Inflammatory macrophage treated with lipopolysaccharide for 4 hours (primary cell): ENCODE measurements at regions not wholly inside any gene's neighbourhood (a gene's known extent, or its start where the extent isn't known, plus 50 kb on each side); places are given as distances from the start of the nearest gene placed in this dataset.
"Not testable (repeated sequence)": the region's sequence is repeated elsewhere in the genome, so short reads cannot be mapped to it uniquely, and the experiment has no call there.

ENCODE experiments used
- DNase-seq: peaks from one replicate; pipeline ENCODE4 v3.0.0-alpha.2; 2020

DNA sequence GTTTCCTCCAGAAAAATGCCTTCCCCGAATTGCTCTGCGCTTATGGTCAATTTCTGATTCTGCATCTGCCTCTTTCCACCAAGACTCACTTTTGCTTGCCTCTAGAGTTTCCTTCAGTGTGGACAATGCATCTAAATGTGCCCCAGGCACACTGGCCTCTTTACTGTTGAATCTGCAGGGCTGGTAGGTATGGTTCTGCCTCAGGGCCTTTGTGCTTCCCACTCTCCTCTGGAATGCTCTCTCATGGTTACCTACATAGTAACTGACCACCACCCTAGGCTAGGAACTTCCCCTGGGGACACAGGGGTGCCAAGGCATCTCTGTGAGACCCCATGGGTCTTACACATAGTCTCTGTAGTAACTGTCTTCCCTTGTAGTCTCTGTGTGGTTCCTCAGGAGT is 1258.6 kb downstream of the CDH12 start:
- DNase-seq = no peak

DNA sequence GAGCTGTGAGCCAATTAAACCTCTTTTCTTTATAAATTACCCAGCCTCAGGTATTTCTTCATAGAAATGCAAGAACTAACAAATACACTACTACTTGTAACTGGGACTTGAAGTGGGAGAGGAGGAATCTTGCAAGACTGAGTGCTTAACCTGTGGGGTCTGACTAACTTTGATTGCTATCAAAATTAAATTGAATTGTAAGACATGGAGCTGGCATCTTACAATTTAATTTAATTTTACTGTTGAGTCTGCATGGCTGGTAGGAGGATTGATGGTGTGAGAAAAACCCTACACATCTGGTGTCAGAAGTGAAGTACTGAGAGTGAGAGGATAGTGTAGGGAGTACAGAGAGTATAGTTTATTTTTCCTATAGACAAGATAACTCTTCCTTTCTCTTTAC is 1259.9 kb downstream of the CDH12 start:
- no peak for DNase-seq

DNA sequence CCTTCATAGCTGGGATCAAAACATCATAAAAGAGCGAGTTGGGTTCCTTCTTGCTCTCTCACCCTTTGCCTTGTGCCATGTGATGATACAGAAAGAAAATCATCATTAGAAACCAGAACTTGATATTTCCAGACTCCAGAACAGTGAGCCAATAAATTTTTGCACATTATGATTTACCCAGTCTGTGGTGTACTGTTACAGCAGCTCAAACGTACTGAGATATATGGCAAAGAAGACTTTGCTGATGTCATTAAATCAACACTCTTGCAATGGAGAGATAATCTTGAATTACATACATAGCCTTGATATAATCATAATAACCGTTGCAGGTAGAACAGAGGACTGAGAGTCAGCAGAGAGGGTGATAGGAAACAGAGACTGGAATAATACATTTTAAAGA is 1271.6 kb downstream of the CDH12 start:
- no peak for DNase-seq

DNA sequence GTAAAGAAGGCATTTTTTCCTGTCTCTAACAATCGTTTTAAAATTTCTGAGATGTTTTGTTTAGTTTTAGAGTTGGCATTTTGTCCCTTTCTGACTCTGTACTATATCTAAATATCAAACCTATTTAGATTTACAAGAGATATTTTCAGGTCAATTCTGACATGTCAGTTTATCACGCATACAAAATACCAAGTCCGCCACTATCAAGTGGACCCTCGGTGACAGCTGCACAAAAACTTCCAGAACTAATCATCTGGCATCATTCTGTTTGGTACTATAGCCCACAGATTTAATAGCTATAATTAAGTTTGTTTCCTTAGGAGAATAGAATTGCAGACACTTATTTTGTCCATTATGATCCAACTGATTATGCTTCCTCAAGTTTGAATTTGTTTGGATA is 1278.2 kb downstream of the CDH12 start:
- DNase-seq = no peak

DNA sequence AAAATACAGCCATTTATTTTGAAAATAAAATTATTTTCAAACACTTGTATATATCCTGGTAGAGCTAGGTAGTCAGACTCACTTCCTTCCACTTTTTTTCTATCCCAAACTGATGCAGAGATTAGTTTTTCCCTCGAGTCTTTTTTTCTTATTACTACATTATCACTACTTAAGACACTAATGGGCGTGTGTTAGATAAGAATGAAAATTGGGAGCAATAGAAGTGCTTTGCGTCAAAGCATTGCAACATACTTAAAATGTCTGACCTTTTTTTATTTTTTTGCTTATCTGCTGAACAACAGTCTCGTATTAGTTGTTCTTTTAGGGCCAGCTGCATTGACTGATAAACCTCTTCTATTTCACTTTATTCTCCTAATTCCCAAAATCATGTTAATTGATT is 1278.7 kb downstream of the CDH12 start:
- DNase-seq = no peak

DNA sequence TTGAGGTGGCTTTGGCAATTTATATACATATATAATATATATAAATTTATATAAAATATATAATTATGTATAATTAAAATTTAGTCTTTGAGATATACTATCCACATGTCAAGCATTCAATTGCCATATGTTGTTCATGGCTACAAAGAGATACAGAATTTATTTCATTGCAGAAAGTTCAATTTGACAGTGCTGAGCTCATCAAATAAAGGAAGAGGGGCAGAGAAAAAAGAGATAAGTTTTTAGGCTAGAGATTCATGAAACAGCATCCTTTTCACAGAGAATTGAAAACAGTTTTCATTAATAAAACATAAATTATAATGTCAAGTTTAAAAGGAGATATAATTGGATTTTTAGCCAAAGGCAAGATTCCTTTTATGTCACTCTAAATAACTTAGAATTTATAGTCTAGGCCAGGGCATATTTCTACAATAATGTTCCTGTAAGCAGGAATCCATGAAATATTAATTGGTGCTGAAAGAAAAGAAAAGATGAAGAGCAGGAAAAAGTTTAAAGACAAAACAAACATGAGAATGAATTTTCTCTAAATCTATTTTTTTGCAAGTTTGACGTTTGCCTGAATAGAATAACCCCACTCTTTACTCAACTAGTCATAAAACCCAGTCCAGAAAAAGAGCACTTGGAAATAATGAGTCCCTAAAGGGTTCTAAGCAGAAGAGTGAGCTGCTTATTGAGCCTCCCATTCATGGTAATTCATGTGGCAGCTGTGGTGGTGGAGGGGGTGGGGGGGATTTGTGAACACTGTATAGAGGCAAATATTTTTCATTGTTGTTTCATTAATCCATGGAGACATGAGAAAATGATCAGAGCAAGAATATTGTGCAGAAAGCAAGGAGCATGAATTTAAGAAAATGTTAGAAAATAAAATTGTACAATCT is 1279.5 kb downstream of the CDH12 start:
- DNase-seq = no peak

DNA sequence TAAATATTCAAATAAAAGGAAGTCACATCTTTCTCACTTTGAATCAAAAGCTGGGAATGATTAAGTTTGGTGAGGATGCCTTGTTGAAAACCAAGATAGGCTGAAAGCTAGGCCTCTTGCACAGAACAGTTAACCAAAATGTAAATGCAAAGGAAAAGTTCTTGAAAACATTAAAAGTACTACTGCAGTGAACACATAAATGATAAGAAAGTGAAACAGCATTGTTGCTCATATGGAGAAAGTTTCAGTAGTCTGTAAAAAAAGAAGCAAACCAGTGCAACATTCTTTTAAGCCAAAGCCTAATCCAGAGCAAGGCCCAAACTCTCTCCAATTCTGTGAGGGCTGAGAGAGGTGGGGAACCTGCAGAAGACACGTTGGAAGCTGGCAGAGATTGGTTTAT is 1281.9 kb downstream of the CDH12 start:
- DNase-seq = not testable (repeated sequence)

DNA sequence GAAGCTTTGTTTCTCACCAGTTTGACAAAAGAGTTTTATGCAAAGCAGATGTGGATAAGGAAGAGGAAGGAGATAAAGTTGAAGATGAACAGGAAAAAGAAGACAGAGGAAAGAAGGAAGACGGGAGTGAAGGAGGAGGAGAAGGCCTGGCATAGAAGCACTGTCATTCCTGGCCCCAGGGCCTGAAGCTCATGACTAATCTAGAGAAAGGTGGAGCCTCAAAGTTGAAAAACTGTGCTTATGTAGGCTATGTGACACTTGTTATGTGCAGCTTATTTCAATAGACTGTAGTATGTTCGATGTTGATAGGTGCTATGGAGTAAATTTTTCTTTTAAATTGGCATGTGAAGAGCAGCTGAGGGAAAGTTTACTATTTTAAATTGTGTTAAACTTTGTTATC is 1294.0 kb downstream of the CDH12 start:
- not testable (repeated sequence) for DNase-seq

DNA sequence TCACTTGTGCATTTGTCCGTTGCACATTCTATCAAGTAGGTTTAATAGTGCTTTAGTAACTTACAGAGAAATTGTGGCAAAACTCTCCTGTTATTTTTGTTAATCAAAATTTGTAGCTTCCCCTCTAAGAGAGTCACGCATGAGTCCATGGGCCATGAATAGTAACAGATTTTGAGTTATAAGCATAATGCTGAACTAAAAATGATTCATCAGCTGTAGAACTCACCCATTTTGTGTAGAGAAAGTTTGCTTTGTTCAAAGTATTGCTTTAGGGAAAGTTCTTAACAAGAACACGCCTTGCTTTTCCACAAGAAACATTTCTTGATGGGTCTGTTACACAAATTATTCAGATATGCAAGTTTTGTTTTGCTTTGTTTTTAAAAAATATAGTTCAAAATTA is 1300.9 kb downstream of the CDH12 start:
- DNase-seq = not testable (repeated sequence)

DNA sequence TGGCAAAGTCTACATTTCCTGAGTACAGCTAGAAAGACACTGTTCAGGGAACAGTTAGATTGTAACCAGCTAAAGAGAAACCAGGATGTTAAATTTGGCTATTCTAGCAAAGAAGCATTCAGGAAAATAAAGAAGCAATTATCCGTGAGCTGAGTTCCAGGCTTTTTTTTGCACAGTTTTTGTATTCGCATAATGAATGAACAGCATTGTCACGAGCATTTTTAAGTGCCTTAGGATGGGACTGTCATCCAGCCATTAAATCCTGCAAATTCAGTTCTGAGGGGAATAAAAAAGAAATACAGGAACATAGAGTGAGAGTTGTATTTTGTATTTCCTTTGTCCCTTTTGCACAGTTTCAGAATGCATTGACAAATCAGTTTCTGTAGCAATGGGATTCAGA is 1302.2 kb downstream of the CDH12 start:
- DNase-seq = not testable (repeated sequence)

DNA sequence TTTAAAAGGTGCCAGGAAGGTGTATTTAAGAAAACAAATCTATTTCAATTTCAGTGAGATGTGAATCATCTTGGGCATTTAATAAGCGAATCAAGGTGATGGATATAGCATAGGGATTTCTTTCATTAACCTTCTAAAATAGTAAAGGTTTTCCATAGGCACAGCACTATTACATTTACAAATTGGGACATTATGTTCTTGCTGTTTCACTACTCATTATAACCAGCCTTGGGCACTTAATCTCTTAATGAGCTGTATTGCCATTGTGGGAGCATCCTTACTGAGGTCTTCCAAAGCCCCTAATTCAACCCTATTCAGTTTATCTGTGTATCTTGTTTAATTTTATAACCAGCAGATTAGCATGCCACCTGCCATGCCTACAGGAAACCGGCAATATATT is 1305.5 kb downstream of the CDH12 start:
- DNase-seq = not testable (repeated sequence)

DNA sequence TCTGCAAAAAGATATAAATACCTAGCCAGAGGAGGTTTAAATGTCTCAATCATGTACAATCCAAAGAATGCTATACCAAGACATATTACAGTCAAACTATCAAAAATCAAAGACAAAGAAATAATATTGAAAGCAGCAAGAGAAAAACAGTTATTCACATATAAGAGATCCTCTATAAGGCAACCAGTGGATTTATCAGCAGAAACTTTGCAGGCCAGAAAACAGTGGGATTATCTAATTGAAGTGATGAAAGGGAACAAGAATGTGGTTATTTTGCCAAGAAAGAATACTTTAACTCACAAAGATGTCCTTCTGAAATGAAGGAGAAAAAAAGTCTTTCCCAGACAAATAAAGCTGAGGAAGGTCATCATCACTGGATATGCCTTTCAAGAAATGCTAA is 1318.0 kb downstream of the CDH12 start:
- not testable (repeated sequence) for DNase-seq

DNA sequence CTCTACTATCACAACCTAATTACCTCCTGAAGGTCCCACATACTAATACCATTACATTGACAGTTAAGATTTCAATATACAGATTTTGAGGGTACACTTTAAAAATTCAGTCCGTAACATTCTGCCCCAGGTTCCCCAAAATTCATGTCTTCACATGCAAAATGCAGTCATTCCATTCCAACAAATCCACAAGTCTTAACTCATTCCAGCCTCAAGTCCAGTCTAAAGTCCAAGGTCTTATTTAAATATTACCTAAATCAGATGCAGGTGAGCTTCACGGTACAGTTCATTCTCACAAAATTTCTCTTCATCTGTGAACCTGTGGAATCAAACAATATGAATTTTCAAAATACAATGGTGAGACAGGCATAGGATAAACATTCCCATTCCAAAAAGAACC is 1332.0 kb downstream of the CDH12 start:
- not testable (repeated sequence) for DNase-seq

DNA sequence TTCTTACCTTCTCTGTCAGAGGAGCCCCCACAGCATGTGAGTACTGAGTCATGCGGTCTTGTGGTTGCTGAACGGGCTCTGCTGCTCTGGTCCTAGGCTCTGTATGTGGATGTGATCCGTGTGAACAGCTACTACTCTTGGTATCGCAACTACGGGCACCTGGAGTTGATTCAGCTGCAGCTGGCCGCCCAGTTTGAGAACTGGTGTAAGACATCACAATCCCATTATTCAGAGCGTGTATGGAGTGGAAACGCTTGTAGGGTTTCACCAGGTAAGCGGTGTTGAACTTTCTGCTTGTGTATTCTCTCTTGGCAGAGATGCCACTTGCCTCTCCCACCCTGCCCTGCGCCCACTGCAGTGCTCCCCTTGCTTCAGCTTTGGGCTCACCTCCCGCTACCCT is 1356.2 kb downstream of the CDH12 start:
- DNase-seq = not testable (repeated sequence)

DNA sequence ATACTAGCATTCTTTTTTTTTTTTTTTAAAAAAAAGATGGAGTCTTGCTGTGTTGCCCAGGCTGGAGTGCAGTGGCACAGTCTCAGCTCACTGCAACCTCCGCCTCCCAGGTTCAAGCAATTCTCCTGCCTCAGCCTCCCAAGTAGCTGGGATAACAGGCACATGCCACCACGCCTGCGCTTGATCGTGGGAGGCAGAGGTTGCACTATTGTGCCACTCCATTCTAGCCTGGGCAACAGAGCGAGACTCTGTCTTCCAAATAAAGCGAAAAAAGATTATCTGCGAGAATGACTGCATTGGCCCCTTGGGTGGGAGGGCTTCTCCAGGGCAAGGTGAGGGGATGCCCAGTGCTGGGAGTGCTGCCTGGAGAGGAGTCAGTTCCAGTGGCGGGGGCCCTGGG is 1357.1 kb downstream of the CDH12 start:
- not testable (repeated sequence) for DNase-seq

DNA sequence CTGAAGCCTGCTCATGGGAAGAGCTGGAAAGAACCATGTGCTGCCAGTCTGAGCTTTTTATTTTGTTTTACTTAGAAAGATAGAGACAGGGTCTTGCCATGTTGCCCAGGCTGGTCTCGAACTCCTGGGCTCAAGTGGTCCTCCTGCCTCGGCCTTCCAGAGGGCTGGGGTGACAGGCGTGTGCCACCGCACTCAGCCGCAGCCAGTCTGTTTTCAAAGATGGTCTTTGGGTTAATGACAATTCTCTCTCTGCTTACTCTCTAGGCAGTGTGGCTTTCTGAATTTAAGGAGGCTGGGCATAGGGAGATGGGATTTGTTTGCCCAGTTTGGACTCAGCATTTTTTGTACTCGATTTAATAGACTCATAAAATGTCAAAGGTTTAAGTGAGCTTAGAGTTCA is 1357.9 kb downstream of the CDH12 start:
- not testable (repeated sequence) for DNase-seq

DNA sequence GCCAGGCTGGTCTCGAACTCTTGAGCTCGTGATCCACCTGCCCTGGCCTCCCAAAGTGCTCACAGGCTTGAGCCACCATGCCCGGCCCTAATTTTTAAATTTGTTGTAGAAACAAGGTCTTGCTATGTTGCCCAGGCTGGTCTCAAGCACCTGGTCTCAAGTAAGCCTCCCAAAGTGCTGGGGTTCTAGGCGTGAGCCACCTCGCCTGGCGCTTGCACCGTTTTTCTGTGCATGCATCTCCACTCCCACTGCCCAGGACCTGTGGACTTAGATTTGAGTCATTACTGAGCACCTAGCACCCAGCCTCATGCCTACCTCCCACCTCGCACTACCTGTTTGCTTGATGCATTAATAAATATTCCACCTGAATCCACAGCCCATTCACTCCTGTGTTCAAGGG is 1359.1 kb downstream of the CDH12 start:
- not testable (repeated sequence) for DNase-seq

DNA sequence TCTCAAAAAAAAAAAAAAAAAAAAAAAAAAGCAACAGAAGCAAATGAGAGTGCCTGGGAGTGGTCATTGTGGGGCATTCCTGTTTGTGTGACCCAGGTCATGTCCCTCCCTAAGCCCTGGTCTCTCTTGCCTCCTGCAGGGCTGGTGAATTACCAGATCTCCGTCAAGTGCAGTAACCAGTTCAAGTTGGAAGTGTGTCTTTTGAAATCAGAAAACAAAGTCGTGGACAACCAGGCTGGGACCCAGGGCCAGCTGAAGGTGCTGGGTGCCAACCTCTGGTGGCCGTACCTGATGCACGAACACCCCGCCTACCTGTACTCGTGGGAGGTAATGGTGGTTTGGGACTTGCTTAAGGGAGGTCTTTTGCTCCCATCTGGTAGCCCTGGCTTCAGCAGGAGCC is 1362.0 kb downstream of the CDH12 start:
- not testable (repeated sequence) for DNase-seq

DNA sequence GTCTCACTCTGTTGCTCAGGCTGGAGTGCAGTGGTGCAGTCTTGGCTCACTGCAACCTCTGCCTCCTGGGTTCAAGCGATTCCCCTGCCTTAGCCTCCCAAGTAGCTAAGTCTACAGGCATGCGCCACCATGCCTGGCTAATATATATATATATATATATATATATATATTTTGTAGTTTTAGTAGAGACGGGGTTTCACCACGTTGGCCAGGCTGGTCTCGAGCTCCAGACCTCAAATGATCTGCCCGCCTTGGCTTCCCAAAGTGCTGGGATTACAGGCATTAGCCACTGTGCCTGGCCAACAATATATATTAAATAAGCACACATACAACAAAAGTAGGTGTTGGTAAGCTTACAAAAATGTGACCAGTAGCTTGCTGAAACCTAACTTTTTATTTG is 1364.3 kb downstream of the CDH12 start:
- not testable (repeated sequence) for DNase-seq

DNA sequence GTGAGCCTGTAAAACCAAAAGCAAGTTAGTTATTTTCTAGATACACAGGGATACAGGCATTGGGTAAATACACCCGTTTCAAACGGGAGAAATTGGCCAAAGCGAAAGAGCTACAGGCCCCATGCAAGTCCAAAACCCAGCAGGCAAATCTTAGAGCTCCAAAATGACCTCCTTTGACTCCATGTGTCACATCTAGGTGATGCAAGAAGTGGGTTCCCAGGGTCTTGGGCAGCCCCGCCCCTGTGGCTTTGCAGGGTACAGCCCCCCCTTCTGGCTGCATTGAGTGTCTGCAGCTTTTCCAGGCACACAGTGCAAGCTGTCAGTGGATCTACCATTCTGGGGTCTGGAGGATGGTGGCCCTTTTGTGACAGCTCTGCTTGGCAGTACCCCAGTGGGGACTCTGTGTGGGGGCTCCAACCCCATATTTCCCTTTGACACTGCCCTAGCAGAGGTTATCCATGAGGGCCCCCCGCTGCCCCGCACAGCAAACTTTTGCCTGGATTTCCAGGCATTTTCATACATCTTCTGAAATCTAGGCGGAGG is 1367.6 kb downstream of the CDH12 start:
- DNase-seq = not testable (repeated sequence)

DNA sequence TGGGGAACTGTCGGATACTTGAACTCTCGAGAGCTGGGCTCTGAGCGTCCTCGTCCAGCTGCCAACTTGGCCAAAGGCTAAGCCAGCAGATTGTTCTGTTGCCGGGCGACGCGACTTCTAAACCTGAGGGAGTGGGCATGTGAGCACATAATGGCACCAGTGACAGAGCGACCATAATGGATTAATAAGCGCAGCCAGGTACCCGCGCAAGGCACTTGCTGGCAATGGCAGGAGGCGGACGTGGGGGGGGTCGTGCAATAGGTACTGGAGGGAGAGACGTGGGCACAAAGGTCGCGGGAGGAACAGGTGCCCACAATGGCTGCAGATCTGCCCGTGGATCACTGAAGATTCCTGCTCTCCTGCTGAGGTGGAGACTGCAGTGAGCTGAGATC is 1368.7 kb downstream of the CDH12 start:
- not testable (repeated sequence) for DNase-seq

DNA sequence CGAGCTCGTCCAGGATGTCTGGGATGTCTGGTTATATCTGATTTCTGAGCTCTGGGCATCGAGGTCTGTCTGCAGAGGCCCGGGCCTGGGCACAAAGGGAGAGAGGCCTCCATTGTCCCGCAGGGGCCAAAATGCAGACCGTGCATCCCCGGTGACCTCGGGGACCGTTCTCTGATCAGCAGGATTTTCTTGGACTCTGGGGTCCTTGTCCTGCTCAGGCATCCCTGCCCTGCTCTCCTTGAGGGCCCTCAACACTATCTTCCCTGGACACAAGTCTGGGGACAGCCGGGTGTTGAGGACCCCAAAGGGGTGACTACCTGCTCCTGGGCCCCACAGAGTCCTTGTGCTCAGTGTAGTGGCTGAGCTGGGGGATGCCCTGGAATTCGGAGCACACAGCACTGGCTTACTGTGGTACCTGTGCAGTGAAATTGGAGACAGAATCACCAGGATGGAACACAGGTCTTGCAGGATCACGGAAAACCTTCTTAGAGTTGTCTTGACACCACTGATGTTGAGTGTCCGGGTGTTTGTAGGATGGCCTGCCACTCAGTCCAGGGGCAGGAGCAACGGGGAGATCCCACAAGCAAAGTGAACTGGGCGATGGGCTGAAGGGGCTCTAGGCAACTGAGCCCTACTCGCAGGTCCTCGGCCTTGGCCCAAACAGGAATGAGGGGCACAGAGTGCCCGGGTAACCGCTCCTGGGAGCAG is 1369.2 kb downstream of the CDH12 start:
- not testable (repeated sequence) for DNase-seq

DNA sequence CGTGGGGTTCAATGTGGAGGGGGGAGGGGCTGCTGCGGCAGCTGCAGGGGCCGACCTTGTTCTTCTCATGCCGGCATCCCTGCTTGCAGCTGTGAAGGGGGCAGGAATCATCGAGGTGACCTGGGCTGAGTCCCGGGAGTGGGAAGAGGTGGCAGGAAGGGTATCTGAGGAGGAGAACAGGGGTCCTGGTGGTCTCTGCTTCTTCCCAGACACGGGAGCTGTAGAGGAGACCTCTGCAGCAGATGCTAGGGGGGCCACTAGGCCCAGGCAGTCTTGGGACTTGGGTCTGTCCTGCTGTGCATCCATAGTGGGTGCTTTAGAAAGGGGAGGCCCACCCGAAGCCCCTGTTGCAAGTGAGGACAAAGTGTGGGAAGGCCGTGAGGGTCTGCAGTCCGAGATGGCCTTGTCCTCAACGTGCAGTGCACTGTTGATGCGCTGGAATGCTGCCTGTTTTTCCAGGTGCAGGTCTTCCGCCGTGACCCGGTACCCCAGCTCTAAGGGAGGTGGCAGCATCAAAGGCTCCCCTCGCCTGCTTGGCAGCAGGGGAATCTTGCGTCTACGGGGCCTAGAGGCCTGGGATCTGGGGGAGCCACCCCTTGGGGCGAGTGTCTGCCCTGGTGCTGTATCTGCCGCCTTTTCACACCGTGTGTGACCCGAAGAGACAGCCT is 1370.0 kb downstream of the CDH12 start:
- not testable (repeated sequence) for DNase-seq
